ENCODE measurements at regions not wholly inside any gene's neighbourhood (a gene's known extent, or its start where the extent isn't known, plus 50 kb on each side); places are given as distances from the start of the nearest gene placed in this dataset.

DNA sequence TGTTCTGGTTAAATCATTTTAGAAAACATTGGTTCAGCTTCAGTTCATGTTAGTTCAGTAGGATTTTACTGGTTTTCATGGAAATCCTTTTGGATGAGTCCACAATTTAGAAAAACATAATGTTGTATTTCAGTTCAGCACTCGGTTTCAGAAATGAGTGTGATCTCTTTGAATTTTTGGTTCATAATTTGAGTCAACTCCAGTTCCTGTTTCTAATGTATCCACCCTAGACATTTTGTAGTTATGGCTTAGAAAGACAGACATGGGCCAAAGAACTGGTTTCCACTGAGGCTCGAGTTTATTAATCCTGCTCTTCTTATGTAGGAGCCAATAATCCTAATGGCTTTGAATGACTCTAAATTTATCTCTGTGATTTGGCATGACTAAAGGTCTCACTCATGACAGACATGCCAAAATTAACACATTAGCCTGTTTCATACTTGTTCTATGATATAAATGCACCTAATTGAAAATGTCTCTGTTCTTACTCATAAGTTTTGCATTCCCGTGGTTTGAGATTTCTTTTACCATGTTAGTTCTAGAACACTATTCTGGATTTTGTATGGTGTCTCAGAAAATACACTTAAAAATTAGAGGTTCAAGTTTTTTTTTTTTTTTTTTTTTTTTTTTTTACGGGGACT, 82.3 kb upstream of the SPRED2 start:
- DNase-seq, result no peak

- DNase-seq, result no peak
Observed at GRCh38 chr2:65512783-65513182, 80.4 kb upstream of the SPRED2 start.

GRCh38 chr2:65511306-65511705, 78.9 kb upstream of the SPRED2 start:
- DNase-seq, result no peak

GRCh38 chr2:65508225-65508624, 75.8 kb upstream of the SPRED2 start:
- DNase-seq, result no peak

DNA sequence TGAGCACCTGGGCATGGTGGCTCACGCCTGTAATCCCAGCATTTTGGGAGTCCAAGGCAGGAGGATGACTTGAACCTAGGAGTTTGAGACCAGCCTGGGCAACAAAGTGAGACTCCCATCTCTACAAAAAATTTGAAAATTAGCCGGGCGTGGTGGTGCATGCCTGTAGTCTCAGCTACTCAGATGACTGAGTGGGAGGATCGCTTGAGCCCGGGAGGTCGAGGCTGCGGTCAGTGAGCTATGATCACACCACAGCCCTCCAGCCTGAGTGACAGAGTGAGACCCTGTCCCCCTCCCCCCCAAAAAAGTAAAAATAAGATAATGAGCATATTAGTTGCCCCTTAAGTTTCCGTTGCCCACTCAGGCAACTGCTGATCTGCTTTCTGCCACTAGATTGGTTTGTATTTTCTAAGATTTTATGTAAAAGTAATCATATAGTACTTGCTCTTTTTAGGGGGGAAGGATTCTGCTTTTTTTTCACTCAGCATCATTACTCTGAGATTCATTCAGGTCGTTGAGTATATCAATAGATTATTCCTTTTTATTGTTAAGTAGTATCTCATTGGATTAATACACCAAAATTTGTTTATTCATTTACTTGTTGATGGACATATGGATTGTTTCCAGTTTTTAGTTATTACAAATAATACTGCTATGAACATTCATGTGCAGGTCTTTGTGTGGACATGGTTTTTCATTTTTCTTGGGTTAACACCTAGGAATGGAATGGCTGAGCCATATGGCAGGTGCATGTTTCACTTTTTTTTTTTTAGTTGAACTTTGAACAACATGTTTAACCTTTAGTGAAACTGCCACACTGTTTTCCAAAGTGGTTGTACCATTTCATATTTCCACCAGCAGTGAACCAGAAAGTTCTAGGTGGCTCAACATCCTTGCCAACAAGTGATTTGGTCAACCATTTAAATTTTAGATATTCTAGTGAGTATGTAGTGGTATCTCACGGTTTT, 75.0 kb upstream of the SPRED2 start:
- no peak for DNase-seq

DNA sequence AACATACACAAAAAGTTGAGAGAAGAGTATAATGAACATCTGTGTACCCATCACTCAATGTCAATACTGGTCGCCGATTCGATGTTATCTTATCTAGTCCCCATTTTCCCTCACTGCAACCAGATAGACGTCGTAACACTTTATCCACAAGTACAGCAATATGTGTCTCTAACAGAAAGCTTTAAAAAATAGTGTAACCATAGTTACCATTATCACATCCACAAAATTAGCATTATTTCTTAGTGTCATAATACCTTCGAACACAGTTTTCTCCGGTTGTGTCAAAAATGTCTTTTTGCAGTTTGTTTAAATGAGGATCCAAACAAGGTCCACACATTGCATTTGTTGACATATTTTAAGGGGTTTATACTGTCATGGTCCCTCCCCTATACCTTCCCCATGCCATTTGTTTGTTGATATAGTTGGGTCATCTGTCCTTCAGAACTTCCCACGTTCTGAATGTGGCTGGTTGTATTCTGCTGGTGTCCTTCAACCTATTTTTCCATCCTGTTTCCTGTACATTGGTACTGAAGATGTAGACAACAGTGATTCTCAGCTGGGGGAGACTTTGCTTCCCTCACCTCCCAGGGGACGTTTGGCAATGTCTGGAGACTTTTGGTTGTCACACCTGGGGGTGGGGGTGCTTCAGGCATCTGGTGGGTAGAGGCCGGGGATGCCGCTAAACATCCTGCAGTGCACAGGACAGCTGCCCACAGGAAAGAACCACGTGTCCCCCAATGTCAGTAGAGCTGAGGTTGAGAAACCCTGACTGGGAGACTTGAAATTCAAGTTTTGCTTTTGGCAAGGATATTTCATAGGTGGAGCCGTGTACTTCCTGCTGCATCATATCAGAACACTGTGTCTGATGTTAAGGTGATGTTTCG, 72.7 kb upstream of the SPRED2 start:
- no peak for DNase-seq

DNA sequence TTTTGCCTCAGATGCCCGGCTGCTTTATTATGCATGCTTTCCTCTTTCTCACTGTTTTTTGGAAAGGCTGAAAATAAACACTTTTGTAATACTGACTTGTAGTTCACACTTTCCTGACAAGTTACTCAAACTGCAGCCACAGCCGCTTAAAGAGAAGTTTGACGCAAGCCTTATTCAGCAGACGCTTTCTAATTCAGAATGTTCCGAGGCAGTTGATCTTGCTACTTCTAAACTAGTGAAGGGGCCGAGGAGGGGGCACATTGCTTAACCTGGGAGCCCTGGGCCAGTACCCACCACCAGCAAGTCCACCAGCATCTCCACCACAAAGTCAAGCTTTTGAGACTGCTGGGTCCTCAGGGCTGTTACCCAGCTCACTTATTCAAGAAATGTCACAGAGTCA, 71.8 kb upstream of the SPRED2 start:
- no peak for DNase-seq

- DNase-seq, result no peak
Observed at GRCh38 chr2:65503746-65504145, 71.3 kb upstream of the SPRED2 start.

DNA sequence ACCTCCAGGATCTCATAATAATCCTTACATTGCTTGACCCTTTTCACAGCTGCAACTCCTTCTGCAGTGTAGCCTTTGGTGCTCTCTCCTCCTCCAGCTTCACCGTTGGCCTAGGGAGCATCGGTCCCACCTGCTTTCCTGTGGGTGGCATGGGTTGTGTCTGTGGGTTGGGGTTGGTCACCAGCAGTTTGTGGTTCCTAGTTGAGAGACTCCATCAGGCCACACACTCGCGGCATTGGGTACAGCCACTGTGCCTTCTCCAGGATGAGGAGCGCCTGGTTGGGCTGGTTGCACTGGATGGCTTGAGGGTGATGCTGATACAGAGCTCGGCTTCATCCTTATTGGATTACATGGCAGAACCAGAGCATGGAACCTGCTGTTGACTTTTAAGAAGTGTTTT, 69.4 kb upstream of the SPRED2 start:
- no peak for DNase-seq

- no peak for DNase-seq
Observed at GRCh38 chr2:65501074-65501473, 68.7 kb upstream of the SPRED2 start.

DNA sequence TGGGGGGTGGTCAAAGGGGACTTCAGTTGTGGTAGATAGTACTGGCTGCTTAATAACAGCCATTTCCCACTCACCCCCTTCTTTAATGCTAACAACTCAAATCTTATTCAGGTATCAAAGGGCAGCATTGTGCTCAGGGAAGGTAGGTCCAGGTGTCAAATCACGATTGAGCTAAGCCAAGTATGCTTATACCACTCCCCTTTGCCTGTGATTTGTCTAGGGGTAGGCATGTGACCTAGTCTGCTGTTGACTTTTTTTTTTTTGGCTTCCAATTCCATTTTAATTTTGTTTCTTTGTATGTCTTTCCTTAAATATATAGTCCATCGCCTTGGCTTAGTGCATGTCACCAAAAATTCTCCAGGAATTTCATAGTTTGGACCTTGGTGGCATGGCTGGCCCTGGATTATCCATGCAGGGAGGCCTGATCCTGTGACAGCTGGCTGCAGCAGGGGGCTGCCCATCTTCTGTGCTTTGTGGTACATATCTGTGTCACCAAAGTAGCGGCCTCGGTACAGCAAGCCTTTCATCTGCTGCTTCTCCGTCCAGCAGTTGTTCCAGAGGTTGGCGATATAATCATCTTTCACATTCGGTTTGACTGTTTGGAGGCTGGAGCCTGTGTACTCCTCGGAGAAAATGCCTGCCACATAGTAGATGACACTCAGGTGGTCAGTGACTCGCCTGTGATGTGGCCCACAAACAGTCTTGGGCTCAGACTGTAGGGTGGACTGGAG, 68.1 kb upstream of the SPRED2 start:
- DNase-seq, result no peak

DNA sequence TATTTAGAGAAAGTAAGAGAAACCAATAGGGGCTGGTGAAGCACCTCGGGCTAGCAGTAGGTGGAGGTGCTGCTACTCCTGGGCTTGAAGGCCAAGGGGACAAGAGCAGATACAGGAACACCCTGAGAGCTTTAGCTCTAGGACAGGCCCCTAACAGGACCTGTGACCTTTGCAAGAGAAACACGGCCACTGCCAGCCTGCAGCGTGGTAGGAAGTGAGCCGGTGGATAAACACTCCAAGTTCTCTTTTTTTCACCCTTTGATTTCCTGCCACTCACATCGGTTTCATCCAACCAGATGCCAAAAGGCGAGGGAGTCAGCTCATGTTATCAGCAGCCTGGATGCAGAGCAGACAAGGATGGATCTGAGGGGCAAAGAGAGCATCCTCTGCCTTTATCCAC, 66.8 kb upstream of the SPRED2 start:
- DNase-seq, result no peak

- DNase-seq, result peak; percentile 20
Observed at GRCh38 chr2:65498396-65498795, 66.0 kb upstream of the SPRED2 start.

DNA sequence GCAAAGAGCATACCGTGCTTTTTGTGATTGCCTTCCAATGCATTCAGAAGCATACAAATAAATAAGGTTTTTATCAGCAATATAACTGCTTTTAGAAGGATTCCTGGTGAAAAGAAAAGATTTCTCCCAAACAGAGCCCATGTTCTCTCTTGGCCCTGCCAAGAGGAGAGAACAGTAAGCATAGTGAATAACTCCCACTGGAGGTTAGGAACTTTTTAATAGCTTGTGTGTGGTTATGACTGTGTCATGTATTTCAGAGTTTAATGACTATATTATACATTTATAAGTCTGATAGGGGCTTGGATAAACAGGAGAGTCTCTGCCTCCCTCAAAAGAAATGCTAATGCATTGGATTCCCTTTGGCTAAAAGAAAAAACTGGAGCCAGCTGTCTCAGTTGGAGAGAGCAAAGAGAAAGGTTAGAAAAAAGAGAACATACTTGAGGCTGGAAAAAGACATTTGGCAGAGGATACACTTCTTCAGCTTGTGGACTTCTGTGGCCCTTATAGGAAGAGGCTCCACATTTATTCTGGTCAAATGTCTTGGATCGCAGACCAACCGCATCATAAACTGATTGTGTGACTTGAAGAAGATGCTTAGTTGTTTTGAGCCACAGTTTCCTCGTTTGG, 63.0 kb upstream of the SPRED2 start:
- DNase-seq, result peak; percentile 14

- no peak for DNase-seq
Observed at GRCh38 chr2:65494078-65494477, 61.7 kb upstream of the SPRED2 start.

DNA sequence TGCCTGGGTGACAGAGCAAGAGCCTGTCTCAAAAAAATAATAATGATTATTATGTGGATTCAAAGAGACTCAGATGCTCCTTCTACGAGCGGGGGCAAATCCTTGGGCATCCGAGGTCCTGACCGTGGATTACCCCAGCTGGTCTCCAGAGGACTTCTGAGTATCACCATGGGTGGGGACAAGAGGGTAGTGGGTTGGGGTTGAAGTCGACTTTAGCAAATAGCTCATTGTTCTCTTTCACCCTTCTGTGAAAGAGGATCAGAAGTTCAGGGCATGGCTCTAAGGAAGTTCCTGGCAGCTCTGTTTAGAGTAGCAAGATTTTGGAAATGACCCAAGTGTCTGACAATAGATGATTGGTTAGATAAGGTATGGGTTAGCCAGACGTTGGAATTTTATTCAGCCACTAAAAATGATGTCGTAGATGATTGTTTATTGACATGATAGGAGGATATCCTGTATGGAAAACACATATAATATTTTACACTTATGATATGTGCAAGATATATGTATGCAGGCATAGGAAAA, 59.0 kb upstream of the SPRED2 start:
- no peak for DNase-seq

GRCh38 chr2:65490222-65490621, 57.8 kb upstream of the SPRED2 start:
- DNase-seq, result no peak

DNA sequence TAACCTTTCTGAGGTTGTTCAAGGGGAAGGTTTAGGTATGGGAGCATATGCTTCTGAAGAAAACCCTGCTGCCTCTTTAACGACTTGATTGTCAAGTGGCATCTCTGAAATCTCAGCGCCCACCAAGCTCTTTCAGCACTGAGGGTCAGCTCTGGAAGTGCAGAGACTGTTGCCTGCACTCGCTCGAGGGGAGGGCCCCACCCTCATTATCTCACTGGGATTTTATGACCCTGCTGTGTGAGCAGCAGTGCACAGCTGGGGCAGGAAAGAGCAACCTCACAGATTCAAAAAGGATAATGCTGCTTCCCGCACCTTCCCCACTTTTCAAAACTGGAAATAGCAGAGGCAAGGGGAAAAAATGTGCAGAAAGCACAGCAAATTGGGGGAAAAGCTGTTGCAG, 56.9 kb upstream of the SPRED2 start:
- DNase-seq, result no peak

GRCh38 chr2:65488527-65488926, 56.1 kb upstream of the SPRED2 start:
- DNase-seq, result no peak

GRCh38 chr2:65487404-65487803, 55.0 kb upstream of the SPRED2 start:
- DNase-seq, result no peak

GRCh38 chr2:65486802-65487201, 54.4 kb upstream of the SPRED2 start:
- DNase-seq, result no peak

DNA sequence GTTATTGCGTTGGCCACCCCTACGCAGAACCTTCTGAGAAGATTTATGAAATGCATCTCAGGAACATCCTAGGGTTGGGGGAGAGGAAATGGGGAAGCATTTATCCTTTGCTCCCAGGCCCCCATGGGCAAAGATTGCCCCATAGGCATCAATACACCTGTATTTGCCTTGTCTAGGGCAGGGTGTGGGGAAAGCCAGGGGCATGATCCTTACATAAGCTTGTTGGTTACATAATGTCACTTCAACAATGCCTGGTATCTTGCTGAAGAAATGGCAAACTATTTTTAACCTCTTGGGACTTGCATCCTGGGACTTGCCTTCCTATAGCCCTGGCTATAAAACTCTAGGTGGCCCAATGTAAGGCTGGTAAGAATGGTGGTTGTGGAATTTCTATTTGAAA, 53.9 kb upstream of the SPRED2 start:
- no peak for DNase-seq
